DND-41 (cell line): ENCODE measurements at regions not wholly inside any gene's neighbourhood (a gene's known extent, or its start where the extent isn't known, plus 50 kb on each side); places are given as distances from the start of the nearest gene placed in this dataset.

Experiments used
- CTCF ChIP-seq: IDR thresholded peaks from 2 replicates; pipeline ENCODE4 v1.5.1; 2012; ENCODE audit warnings: borderline replicate concordance, low read length, moderate library complexity, mild to moderate bottlenecking; ENCODE audit not compliant: poor library complexity, severe bottlenecking; ENCODE audit errors: extremely low read depth
- EZH2 ChIP-seq: IDR thresholded peaks from 3 replicates; pipeline ENCODE4 v1.6.1; 2012; ENCODE audit warnings: borderline replicate concordance, low read depth, mild to moderate bottlenecking, moderate library complexity, low read length, inconsistent platforms; ENCODE audit not compliant: severe bottlenecking

- TF ChIP-seq CTCF = no peak
- TF ChIP-seq EZH2 = no peak
Measured at GRCh38 chr5:123947797-123948196, 435.8 kb downstream of the CSNK1G3 start.
